Fibroblast of skin of back (primary cell): ENCODE measurements at regions not wholly inside any gene's neighbourhood (a gene's known extent, or its start where the extent isn't known, plus 50 kb on each side); places are given as distances from the start of the nearest gene placed in this dataset.
A peak's percentile ranks its signal among the peaks of the same experiment; 100 is the strongest.

Experiments
- DNase-seq: peaks from one replicate; pipeline ENCODE4 v3.0.0-alpha.2; 2013

DNA sequence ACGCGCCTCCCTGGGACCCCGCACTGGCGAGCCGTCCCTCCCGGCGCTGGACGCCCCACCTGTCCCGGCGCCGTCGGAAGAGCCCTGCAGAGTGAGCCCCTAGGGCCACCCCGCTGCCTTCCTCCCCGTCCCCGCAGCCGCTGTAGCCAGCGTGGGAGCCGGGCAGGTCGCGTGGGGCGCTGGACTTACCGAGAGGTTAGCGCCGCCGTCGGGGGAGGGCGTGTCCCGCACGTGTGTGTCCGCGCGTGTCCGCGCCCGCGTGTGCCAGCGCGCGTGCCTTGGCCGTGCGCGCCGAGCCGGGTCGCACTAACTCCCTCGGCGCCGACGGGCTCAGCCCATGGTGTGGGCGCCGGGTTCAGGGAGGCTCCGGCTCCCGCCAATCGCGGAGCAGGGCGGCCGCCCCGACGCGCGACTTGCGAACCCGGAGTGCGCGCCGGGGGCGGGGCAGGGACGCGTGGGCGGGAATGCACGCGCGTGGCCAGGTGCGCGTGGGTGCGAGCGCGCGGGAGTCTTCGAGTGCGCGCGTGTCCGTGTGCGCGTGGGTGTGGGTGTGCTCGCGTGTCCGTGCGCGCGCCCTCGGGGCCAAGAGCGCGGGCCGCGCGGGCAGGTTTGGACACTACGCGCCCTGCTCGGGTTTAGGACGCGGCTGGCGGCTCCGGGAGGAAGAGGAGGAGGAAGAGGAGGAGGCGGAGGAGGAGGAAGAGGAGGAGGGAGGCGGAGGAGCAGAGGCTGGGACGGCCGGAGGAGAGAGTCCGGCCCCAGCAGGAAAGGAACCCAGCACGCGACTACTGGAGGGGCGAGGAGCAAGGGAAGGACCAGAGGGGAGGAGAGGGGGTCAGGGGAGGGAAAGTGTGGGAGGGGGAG is 145.2 kb upstream of the ETS2 start:
- peak; percentile 31 for DNase-seq

DNA sequence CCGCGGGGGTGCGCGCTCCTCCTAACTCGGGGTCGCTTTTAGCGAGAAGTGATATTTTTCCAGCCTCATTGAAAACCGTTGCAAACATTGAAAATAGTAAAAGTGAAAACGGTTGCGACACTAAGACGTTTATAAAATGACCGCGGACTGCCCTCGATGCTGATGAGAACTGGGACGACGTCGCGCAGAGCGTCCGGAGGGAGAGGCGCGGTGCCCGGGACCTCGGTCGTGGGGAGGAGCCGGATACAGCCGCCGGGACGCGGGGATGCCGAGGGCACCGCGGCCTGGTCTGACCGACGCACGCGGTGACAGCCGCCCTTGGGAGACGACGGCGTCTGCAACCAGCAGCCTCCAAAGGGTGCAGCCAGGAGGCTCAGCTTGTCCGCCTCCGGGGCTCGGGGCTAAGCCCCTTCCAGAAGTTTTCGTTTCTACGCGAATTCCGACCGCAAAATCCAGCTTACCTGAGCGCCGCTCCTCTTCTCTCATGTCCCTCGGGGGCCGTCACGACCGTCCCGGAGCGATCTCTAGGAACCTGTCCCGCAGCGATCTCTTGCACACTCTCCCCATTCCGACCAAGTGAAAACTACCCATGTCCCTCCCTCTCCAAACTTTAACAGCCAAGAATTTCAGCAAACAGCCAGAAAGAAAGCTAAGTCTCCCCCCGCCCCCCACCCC is 144.4 kb upstream of the ETS2 start:
- DNase-seq = peak; percentile 53

DNA sequence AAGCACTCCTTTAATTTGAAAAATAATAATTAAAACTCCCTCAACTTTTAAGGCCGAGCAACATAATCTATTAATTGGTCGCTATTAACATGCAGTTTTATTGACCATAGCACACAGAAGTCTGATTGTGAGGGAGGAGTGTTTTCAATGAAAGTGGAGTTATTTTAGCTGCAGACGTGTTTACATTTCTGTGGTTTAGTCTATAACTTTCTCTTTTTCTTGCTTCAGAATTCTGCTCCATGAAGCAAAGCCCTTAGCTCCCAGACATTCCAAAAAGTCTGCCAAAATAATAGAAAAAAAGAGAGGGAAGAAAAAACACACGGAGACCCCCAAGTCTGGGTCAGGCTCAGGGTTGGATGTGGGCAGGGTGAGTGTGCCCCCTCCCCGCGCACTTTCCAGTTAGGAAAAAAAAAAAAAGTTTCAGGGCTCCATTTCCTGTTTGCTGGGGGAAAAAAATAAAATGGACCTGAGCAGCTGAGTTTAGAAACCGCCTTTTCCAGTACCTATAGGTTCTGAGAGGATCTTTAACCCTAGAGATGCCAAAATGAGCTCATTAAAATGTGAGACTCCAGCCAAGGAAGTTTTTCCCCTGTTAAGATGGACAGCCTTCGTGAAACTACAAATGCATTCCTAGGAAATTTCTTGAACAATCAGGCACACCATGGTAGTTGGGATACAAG is 143.7 kb upstream of the ETS2 start:
- DNase-seq = peak; percentile 73

DNA sequence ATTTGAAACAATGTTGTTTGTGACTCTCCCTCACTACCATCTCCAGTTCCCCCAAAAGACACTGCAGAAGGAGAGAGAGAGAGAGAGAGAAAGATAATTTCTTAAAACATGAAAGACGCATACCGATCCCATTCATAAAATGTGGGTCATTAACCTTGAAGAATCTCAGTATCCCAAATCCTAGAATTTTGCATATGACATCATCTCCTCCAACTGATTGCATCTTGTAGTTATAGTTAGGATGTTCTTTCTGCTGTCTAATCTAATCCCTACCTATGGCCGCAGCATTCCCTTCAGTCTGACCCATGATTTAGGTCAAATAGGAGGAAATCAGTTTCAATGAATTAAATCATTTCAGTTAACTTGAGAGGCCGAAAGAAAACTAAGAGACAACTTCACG is 142.4 kb upstream of the ETS2 start:
- DNase-seq = no peak

DNA sequence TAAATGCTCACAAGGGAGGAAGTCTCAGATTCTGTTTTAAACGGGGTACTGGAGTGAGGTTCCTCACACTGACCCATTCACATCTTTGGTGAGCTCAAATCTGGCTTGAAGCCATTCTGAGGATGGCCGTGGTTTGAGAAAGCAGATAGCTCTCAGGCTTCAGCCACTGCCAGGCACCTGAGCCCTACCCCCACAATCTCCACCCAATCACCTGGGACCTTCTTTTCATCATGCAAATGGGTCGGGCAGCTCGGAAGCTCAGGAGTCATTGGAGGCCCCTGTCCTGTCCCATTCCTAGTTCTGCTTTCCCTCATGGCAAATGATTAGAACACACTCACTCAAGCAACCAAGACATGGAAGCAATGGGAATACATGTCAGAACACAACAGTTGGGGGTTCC is 141.4 kb upstream of the ETS2 start:
- no peak for DNase-seq

DNA sequence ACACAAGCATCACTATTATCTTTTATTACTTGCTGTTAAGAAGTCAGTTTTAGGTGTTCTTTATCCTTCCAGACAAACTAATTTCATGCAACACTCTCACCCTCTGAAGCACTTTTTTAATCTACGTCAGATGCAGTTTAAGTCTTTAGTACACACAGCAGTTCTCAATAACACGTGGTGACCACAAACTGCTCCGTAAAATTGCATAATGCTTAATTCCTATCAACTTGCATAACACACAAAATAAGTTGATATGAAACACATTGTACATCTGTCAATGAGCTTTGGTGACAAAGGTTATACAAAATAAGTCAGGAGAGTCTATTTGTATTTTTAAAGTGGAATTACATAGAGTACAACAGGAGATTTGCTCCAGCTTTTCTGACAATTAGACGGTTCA is 140.9 kb upstream of the ETS2 start:
- no peak for DNase-seq

DNA sequence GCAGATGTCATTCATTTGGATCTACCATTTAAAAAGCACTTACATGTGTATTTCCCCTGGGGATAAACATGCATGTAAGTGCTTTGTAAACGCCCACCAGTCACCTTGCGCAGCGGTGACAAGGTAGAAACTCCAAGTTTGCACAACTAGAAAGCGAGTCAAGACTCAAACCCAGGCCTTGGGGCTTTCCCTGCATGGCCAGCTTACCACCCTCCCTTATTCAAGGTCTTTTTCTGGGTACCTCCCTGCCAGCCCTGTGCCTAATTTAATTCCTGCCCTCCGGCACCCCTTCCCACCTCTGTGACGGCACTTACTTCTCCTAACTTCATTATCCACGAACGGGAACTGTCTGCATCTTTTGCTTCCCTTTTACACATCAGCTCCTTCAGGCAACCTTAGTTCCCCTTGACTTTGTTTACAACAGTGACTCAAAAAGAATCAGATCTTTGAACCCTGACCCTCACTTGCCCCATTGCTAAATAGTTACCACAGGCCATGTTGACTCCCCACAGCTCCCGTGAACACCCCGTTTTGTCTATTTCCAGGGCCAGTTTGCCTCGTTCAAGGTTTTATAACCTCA is 138.3 kb upstream of the ETS2 start:
- DNase-seq = no peak

DNA sequence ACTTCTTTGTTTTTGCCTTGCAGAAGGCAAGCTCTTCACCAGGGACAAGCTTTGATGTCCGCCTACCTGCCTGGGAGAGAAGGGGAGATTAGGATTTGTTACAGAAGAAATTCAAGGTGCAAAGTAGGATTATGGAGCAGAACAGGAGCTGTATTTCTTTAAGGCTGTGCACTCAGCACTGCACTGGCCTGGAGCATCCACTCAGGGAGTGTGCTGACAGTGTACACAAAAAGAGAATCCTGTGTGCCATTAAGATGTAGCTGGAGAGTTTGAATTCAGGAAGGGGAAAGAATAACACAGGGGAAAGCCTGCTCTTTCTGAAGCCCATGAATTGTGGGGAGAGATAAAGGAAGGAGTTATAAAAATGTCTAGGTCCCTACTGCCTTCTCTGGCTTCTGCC is 137.7 kb upstream of the ETS2 start:
- DNase-seq = no peak

DNA sequence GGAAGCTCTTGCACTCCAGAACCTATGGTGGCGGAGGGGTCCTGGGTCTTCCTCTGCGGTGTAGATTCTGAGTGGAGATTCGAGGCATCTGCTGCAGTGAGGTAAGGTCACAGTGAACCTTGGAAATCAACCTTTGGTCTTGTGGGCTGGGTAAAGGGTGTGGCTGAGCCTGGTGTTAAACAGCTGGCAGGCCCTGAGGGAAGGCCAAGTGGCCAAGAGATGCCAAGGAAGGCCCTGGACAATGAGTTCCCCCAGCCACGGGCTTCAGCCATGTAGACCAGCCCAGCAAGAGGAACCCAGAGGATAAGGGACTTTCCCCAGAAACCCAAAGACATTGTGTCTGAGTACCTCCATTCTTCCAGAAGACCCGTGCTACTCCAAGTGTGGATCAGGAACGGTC is 137.2 kb upstream of the ETS2 start:
- no peak for DNase-seq

DNA sequence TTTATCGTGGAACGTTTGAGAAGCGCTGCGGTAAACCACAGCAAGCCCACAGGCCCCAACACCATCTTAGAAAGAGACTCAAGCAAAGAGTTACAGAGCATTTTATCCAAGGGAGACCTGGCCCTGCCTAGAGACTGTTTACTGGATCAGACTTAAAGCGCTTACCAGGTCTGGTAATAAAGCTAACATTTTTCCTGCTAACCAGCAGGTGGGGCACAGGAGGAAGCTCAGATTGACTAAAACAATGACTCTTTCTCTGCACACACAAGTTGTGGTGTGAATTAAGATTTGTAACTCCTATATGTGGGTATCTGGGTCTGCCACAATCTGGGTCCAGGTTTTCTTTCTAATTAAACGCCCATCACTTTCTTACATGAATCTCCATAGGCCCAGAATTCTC is 136.5 kb upstream of the ETS2 start:
- DNase-seq = peak; percentile 32

DNA sequence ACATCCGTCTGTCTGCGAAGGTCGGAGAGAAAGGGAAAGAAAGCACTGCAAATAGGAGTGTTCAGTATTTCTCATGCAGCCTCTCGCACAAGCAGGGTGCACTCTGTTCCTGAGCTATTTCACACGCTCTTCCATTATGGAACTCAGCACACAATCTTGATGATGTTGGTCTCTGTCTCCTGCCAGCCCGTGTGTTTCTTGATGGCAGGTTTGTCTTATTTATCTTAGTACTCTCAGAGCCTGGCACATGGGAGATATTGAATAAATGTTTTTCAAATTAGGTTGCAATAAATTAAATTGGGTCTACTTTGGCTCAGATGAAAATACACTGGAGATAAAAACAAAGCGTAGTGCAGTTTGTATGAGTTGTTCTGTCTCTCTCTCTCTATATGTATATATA is 134.9 kb upstream of the ETS2 start:
- no peak for DNase-seq

DNA sequence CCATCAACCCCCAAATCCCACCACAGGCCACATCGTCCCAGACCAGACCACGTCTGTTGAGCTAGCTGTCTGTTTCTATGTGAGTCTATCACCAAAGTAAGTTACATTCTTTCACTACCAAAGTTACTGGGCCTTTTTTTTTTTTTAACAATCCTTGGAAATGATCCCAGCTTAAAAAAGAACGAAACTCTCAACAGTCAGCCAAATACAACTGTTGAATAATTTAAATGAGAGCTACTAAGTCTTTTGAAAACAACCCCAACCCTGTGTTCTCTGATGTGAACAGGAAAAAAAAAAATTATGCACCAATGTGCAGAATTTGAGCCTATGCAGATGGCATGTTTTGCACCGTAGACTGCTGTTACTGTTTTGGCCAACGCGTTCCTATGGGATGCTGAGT is 134.0 kb upstream of the ETS2 start:
- peak; percentile 51 for DNase-seq

DNA sequence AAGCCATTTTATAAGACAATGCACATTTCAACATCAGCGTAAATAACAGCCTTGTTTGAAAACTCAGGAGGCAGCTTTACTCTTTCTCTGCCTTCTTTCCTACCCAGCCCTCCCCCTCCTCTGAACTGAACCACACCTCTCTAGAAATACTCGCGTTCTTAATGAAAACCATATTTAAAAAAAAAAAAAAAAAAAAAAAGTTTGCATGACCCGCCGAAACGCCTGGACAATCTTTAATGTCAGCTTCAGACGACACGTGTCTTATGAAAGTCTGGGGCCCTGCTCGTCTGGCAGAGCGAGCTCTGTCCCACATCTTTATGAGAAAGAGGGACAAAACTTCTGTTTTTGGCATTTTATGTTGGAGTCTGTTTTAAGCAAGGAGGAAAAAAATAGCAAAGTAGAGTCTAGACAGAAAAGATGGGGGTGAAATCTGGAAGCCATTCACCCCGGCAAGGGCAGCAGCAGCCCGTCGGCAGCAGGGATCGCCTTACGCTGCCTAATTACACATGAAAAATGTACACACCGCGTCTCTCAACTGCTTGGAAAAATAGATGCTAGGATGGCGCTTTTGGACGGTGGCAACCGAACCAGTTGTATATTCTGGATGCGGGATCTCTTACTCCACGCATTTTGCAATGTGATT is 130.4 kb upstream of the ETS2 start:
- peak; percentile 20 for DNase-seq

DNA sequence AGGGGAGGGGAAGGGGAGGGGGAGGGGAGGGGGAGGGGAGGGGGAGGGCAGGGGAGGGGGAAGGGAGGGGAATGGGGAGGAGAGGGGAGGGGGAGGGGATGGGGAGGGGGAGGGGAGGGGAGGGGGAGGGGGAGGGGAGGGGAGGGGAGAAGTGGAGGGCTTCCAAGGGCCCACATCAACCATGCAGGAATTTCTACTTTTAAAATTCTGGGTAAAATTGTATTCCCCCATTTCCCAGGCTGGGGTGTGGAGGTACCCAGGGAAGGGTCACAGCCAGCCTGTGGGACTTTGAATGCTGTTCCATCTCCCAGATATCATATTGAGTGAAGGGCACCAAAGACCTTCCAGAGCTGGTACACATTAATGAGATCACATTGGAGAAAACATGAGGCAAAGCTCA is 126.9 kb upstream of the ETS2 start:
- DNase-seq = no peak

DNA sequence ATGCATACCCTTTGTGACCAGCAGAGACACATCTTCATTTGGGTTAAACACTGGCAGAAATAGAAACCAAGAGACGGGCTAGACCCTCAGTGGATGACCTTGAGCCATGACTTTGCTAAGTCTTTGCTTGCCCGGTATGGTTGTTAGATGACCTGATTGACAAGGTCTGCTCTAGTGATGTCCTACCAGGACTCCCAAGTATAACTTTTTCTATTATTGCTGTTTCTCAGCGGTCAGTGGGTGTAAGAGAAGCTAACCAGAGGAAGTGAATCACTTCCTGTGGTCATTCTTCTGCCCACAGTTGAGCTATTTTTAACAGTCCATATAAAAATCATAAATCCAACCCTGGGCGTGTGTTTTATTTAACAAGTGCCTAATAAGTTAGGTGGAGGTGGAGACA is 126.2 kb upstream of the ETS2 start:
- peak; percentile 73 for DNase-seq

DNA sequence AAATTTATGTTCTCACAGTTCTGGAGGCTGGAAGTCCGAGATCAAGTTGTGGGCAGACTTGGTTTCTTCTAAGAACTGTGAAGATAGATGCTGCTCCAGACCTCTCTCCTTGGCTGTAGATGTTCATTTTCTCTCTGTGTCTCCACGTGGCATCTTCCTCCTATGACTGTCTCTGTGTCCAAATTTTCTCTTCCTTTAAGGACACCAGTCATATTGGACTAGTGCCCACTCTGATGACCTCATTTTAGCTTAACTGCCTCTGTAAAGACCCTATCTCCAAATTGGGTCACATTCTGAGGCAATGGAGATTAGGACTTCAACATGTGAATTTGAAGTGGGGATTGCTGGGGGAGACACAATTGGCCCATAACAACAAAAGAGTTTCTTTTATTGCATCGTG is 125.3 kb upstream of the ETS2 start:
- DNase-seq = peak; percentile 48

DNA sequence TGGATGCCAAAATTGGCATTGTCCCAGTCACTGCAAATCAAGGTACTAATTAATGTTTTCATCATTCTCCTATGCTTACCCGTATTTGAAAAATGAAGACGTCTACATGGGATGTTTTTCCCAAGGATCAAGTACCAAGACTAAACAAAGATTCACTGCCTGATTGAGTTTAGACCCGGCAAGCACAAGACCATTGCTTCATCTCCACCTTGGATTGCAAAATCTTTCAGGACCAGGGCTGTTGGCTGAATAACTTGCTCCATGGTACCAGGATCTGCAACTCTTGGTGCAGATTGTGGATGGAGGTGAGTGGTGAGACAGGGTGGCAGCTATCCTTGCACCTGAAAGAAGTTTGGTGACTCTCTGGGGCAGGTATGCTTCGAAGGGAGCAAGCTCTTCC is 122.5 kb upstream of the ETS2 start:
- no peak for DNase-seq

DNA sequence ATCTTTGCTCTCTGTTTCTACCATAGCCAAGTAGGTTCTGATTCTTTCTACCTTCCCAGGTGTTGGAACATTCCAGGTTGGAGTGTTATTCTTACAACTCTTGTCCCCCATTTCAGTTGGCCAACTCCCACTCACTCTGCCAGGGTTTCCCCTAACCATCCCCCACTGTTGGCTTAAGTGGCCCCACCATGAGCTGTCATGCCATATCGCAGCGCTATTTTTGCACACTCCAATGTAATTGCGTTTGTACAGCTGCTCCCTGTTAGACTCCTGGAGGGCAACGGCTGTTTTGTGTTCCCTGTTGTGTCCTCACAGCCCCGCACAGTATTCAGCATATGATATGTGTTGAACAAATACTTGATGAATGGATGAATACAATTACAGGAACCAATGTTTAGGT is 117.7 kb upstream of the ETS2 start:
- DNase-seq = no peak

DNA sequence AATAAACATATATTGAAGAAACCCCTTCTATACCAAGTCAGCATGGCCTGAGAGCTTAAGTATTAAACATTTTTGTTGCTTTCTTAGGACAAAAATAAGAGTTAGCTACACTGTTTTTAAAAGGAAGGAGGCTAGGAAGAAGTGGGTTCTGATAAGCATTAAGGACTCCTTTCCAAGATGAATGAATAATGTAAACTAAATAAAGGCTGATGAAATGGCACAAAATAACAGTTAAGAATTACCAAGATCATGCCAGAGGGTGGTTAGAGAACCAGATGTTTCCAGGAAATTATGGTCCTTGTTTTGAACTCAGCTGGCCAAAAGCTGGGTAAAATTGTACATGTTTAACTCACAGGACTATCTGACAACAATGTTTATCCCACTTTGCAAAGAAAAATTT is 114.1 kb upstream of the ETS2 start:
- no peak for DNase-seq

DNA sequence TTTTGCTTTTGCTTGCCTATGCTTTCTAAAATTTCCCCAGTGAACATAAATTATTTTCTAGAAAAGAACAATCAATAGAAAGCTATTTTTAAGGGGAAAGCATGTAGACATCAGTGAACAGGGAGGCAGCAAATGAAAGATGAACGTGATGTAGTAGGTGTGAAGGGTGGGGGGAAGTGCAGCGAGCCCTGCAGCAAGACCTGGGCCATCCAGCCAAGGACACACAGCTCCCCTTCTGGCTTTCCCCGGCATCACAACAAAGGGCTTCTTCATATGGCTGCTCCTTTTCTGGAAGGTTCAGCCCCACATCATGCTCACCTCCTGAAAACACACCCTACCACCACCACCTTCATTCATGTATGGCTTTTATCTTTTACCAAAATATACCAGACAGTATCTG is 109.2 kb upstream of the ETS2 start:
- no peak for DNase-seq

DNA sequence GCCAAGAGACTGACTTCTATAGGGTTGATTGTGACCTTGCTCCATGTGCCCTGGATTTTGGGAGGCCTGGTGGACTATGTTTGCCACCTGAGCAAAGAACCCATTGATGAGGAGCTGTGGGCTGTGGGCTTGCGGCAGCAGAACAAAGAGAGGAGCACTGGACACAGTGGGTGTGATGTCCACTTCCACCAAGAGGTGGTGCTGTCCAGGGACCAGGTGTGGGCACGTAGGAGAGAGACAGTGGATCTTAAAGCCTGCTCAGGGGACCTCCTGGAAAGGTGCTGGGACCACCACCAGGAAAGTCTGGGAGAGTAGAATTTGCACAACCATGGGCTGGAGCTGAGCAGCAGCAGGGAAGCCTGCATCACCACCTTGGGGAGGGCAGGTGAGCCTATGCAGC is 106.7 kb upstream of the ETS2 start:
- DNase-seq = no peak

DNA sequence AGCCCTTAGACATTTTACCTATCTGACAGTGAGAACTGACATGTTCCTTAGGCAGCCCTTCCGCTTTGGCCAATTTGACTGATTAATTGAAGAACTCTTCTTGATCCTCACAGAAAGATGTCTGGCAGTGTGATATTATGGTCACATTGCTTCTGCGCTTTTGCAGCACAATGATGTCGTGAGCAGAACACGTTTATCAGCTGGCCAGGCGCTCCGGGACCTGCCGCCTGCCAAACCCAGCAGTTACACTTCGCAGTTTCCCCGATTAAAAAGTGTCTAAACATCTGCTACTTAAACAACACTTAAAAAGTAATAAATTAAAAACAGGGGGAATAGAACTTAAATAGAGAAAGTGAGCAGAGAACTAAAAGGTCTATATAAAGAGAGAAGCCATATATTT is 103.5 kb upstream of the ETS2 start:
- DNase-seq = no peak

DNA sequence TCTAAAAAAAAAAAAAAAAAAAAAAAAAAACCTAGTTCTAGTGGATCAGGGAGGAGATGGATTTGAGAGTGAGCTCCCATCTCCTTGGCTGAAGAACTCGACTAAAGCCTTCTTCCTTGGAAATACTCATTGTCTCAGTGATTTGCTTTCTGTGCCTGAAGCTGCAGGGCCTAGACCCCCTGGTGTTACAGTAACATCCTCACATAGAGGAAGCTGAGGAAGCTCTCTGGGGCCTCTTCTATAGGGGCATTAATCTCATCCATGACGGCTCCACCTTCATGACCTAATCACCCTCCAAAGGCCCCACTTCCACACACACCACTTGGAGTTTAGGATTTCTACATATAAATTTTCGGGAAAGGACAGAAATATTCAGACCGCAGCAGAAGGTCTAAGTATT is 95.9 kb upstream of the ETS2 start:
- DNase-seq = no peak
